AG10803 (cell line): ENCODE measurements at regions not wholly inside any gene's neighbourhood (a gene's known extent, or its start where the extent isn't known, plus 50 kb on each side); places are given as distances from the start of the nearest gene placed in this dataset.

Source experiments
- DNase-seq: peaks from one replicate; pipeline ENCODE4 v3.0.0; 2010; ENCODE audit warnings: low read depth
- H3K4me3 ChIP-seq: 2 replicates; pipeline ENCODE4 v1.5.1; 2011; ENCODE audit warnings: mild to moderate bottlenecking, low read length, control low read depth
- CTCF ChIP-seq: conservative IDR thresholded peaks from 2 replicates; pipeline ENCODE4 v1.5.1; 2011; ENCODE audit warnings: mild to moderate bottlenecking, low read length, control low read depth, inconsistent platforms

GRCh38 chr13:102954350-102954749 is 108.5 kb downstream of the ERCC5 start:
- TF ChIP-seq CTCF: no peak
- no peak overlapping the region for H3K4me3 ChIP-seq
- no peak for DNase-seq

GRCh38 chr13:102951808-102952207 is 106.0 kb downstream of the ERCC5 start:
- no peak overlapping the region for H3K4me3 ChIP-seq
- no peak for TF ChIP-seq CTCF
- no peak for DNase-seq

GRCh38 chr13:102947745-102948405 is 102.0 kb downstream of the ERCC5 start:
- DNase-seq: no peak
- TF ChIP-seq CTCF: no peak
- no peak overlapping the region for H3K4me3 ChIP-seq

GRCh38 chr13:102945886-102946285 is 100.1 kb downstream of the ERCC5 start:
- no peak overlapping the region for H3K4me3 ChIP-seq
- no peak for TF ChIP-seq CTCF
- DNase-seq: no peak

GRCh38 chr13:102945324-102945815 is 99.5 kb downstream of the ERCC5 start:
- TF ChIP-seq CTCF: no peak
- DNase-seq: no peak
- no peak overlapping the region for H3K4me3 ChIP-seq

- no peak overlapping the region for H3K4me3 ChIP-seq
- TF ChIP-seq CTCF: no peak
- DNase-seq: no peak
Measured at GRCh38 chr13:102944821-102945220, 99.0 kb downstream of the ERCC5 start.

- no peak for TF ChIP-seq CTCF
- no peak for DNase-seq
- H3K4me3 ChIP-seq: no peak overlapping the region
Measured at GRCh38 chr13:102940770-102941169, 94.9 kb downstream of the ERCC5 start.
